ENCODE measurements at regions not wholly inside any gene's neighbourhood (a gene's known extent, or its start where the extent isn't known, plus 50 kb on each side); places are given as distances from the start of the nearest gene placed in this dataset.

- no peak overlapping the region for H3K14ac ChIP-seq (replicated peaks; ENCODE audit: low read depth, low read length)
- H4K8ac ChIP-seq (ENCODE audit: low read depth in 2 of 2, low read length in 2 of 2), result no peak overlapping the region
- no peak overlapping the region for H2BK15ac ChIP-seq (ENCODE audit: low read depth, low read length)
- intact Hi-C loops (cut with micrococcal nuclease), result no loop called here
- TF ChIP-seq MAFK (IDR thresholded peaks at IDR 0.05; ENCODE audit: low read depth, low read length), result no peak
- TF ChIP-seq NFE2L2 (IDR thresholded peaks at IDR 0.05; ENCODE audit: low read depth, low read length), result no peak
- TF ChIP-seq CTCF (conservative IDR thresholded peaks at IDR 0.05; ENCODE audit: low read depth, low read length), result no peak
- no peak for TF ChIP-seq USF2 (IDR thresholded peaks at IDR 0.05; ENCODE audit: low read depth, low read length)
- no peak for TF ChIP-seq MAZ (IDR thresholded peaks at IDR 0.05; ENCODE audit: borderline replicate concordance, low read depth, low read length)
- TF ChIP-seq SMC3 (IDR thresholded peaks at IDR 0.05; ENCODE audit: low read depth, low read length), result no peak
- no peak for TF ChIP-seq POLR2A (IDR thresholded peaks at IDR 0.05; ENCODE audit: low read depth, low read length)
- no peak for TF ChIP-seq BHLHE40 (IDR thresholded peaks at IDR 0.05; ENCODE audit: low read depth, low read length)
- TF ChIP-seq CEBPB (IDR thresholded peaks at IDR 0.05; ENCODE audit: low read depth, low read length), result no peak
- no peak for TF ChIP-seq RFX5 (IDR thresholded peaks at IDR 0.05; ENCODE audit: low read depth, low read length)
- TF ChIP-seq, protein P1, sequence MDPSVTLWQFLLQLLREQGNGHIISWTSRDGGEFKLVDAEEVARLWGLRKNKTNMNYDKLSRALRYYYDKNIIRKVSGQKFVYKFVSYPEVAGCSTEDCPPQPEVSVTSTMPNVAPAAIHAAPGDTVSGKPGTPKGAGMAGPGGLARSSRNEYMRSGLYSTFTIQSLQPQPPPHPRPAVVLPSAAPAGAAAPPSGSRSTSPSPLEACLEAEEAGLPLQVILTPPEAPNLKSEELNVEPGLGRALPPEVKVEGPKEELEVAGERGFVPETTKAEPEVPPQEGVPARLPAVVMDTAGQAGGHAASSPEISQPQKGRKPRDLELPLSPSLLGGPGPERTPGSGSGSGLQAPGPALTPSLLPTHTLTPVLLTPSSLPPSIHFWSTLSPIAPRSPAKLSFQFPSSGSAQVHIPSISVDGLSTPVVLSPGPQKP (IDR thresholded peaks at IDR 0.05; ENCODE audit: borderline replicate concordance, low read depth, low read length), result no peak
- TF ChIP-seq RAD21 (IDR thresholded peaks at IDR 0.05; ENCODE audit: low read length), result no peak
- TF ChIP-seq RCOR1 (IDR thresholded peaks at IDR 0.05; ENCODE audit: insufficient replicate concordance, low read length), result no peak
- TF ChIP-seq CHD1 (IDR thresholded peaks at IDR 0.05; ENCODE audit: low read depth, low read length), result no peak
- TF ChIP-seq MXI1 (IDR thresholded peaks at IDR 0.05; ENCODE audit: borderline replicate concordance, low read depth, low read length), result no peak
- no peak for TF ChIP-seq FOS (IDR thresholded peaks at IDR 0.05; ENCODE audit: low read depth, low read length)
- H4K91ac ChIP-seq (ENCODE audit: insufficient read depth, low read depth, low read length), result no peak overlapping the region
- ChIA-PET POLR2A (ENCODE audit: unreplicated experiment) (interaction anchor here (0.6 kb wide), 1 partner anchor 13 kb away, joined by 6 read pairs; no protein-coding TSS in a partner anchor), CTCF (no interaction called here)
- no peaks in the 10 kb centered on the region for H3K9me3 ChIP-seq (ENCODE audit: control insufficient read depth, insufficient read depth, low read length)
- ATAC-seq (ENCODE audit: low read depth) (no peak), DNase-seq (no peak)
- no peak overlapping the region for H2AK9ac ChIP-seq (replicated peaks; ENCODE audit: low read depth, low read length, poor library complexity)
- no peak overlapping the region for H2AK5ac ChIP-seq (ENCODE audit: low read depth, low read length)
- no peaks in the 10 kb centered on the region for H3K36me3 ChIP-seq (ENCODE audit: control insufficient read depth, insufficient read depth, low read length)
- dilution Hi-C loops (cut with HindIII; ENCODE audit: low sequenced_read_pairs, unreplicated experiment), result no loop called here
- no peak overlapping the region for H2BK5ac ChIP-seq (ENCODE audit: low read depth, low read length, poor library complexity, severe bottlenecking)
- no peaks in the 10 kb centered on the region for H3K9me1 ChIP-seq (ENCODE audit: insufficient read depth, low read length)
- no CpG with 5 or more reads among the region's 2 CpGs for WGBS, 2 experiments (ENCODE audit: extremely low coverage in 2 of 2, insufficient read length in 1 of 2)
- H2BK20ac ChIP-seq (ENCODE audit: low read depth, low read length), result no peak overlapping the region
- H3K4me2 ChIP-seq (ENCODE audit: low read depth, low read length), result no peak overlapping the region
- no TSS peak for BruUV-seq (replicated peaks)
- no peak overlapping the region; the same call in 1 of the 2 replicates for H3K23ac ChIP-seq (ENCODE audit: low read depth, low read length)
- peaks cover 7% of the 10 kb centered on the region; the same call in 1 of the 2 replicates for H3K27me3 ChIP-seq (ENCODE audit: control insufficient read depth, insufficient read depth, low read length)
- H3K18ac ChIP-seq (ENCODE audit: low read depth, low read length), result no peak overlapping the region
- H4K20me1 ChIP-seq (ENCODE audit: insufficient read depth, low read length), result no peaks in the 10 kb centered on the region
- in situ Hi-C loops (cut with MboI; ENCODE audit: low sequenced_read_pairs), result no loop called here
- no peak overlapping the region for H3K9ac ChIP-seq (ENCODE audit: low read depth, low read length)
- no peak overlapping the region for H2AFZ ChIP-seq (replicated peaks; ENCODE audit: low read length, poor library complexity)
- H3K4me3 ChIP-seq (ENCODE audit: insufficient read depth, low read depth, low read length), result no peak overlapping the region
- H3K56ac ChIP-seq (ENCODE audit: extremely low read depth, insufficient read depth, low read length), result no peak overlapping the region
- no peak overlapping the region for H4K5ac ChIP-seq (ENCODE audit: low read depth, low read length)
- H3K4me1 ChIP-seq (ENCODE audit: control insufficient read depth, insufficient read depth, low read length), result peaks cover 5% of the 10 kb centered on the region; the same call in 1 of the 2 replicates
- no peak overlapping the region for H2BK120ac ChIP-seq (ENCODE audit: low read depth, low read length)
- H3K4ac ChIP-seq (ENCODE audit: low read depth, low read length), result no peak overlapping the region
- H3K27ac ChIP-seq (ENCODE audit: insufficient read depth, low read length), result no peak overlapping the region
- no peaks in the 10 kb centered on the region for H3K79me1 ChIP-seq (ENCODE audit: low read depth in 1 of 2, low read length in 2 of 2)
Observed at GRCh38 chr9:88801214-88801796, 190.0 kb upstream of the S1PR3 start.

All from IMR-90 (cell line).